Natural killer cell (primary cell): ENCODE measurements at regions not wholly inside any gene's neighbourhood (a gene's known extent, or its start where the extent isn't known, plus 50 kb on each side); places are given as distances from the start of the nearest gene placed in this dataset.

Experiments used
- ATAC-seq, 3 donors: fragments of 150-1000 bp in 2 of 3; fragments of 200-7000 bp in 1 of 3; cut with Tn5 transposase; 1 replicate in 1 of 3; 2 replicates in 2 of 3; pipeline ENCODE4 v1.10.0; 2021; ENCODE audit warnings: mild to moderate bottlenecking in 2 of 3, moderate library complexity in 2 of 3
- DNase-seq, 2 donors: peaks; one replicate each; pipeline versions ENCODE4 v3.0.0 to v3.0.0-alpha.2; 2013 to 2021; ENCODE audit warnings: mixed read lengths in 1 of 2
- H3K27ac ChIP-seq: one replicate; pipeline ENCODE4 v1.5.1; 2013; ENCODE audit warnings: mild to moderate bottlenecking, low read length
- H3K27me3 ChIP-seq: one replicate; pipeline ENCODE4 v1.6.1; 2013; ENCODE audit warnings: low read length; ENCODE audit not compliant: control insufficient read depth, insufficient read depth
- H3K36me3 ChIP-seq: one replicate; pipeline ENCODE4 v1.6.1; 2013; ENCODE audit warnings: low read length; ENCODE audit not compliant: control insufficient read depth, insufficient read depth
- H3K4me1 ChIP-seq: one replicate; pipeline ENCODE4 v1.6.1; 2013; ENCODE audit warnings: low read length; ENCODE audit not compliant: control insufficient read depth, insufficient read depth
- H3K4me3 ChIP-seq: one replicate; pipeline ENCODE4 v1.5.1; 2013; ENCODE audit warnings: low read length
- H3K9me3 ChIP-seq: one replicate; pipeline ENCODE4 v1.6.1; 2013; ENCODE audit warnings: low read length; ENCODE audit not compliant: control insufficient read depth, insufficient read depth
- H3K27ac Mint-ChIP-seq, 2 donors: one replicate each; pipeline ENCODE4 v1.8.0; 2022; ENCODE audit warnings: mild to moderate bottlenecking in 2 of 2, mixed read lengths in 2 of 2, moderate library complexity in 1 of 2
- H3K27me3 Mint-ChIP-seq, 2 donors: one replicate each; pipeline ENCODE4 v1.8.0; 2022; ENCODE audit warnings: low read depth in 2 of 2, mixed read lengths in 2 of 2
- H3K36me3 Mint-ChIP-seq: one replicate; pipeline ENCODE4 v1.8.0; 2022; ENCODE audit warnings: mixed read lengths
- H3K4me1 Mint-ChIP-seq, 2 donors: one replicate each; pipeline ENCODE4 v1.8.0; 2022; ENCODE audit warnings: mixed read lengths in 2 of 2
- H3K4me3 Mint-ChIP-seq: one replicate; pipeline ENCODE4 v1.8.0; 2022; ENCODE audit warnings: mild to moderate bottlenecking, moderate library complexity, mixed read lengths
- H3K9me3 Mint-ChIP-seq, 2 donors: one replicate each; pipeline ENCODE4 v1.8.0; 2022; ENCODE audit warnings: mixed read lengths in 2 of 2
- WGBS: methylation state at CpG from one replicate; pipeline ENCODE4 v1.1.7; 2013; ENCODE audit warnings: missing lambda C conversion rate; ENCODE audit not compliant: insufficient coverage; 5-methylcytosine and 5-hydroxymethylcytosine counted together
- intact Hi-C: fragments of 100-400 bp; cut with micrococcal nuclease; formaldehyde crosslinking; loops from one replicate; pipeline ENCODE4 v1.14.2; 2022
- TF ChIP-seq, protein P1 (sequence below): fragments of 200-600 bp; IDR thresholded peaks from one replicate; pipeline ENCODE4 v1.8.0; 2022; ENCODE audit warnings: antibody characterized with exemption

DNA sequence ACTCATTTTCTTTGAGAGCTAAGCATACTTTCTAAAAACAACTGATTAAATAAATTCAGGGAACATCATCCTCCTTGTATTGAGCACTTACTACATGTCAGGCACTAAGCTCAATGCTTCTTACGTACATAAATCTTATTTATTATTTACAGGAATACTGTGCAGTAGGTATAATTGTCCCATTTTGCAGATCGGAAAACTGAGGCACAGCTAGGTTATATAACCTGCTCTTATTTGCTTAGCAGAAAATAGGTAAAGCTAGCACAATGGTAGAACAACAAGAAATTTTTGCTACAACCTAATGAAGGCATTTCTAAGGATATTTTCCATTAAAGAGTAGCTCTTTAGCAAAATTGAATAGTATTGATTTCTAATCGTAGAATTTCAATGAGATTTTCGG, 168.7 kb upstream of the KCNJ16 start:
- ATAC-seq (no peak), DNase-seq (no peak)
- H3K36me3 Mint-ChIP-seq, result no peaks in the 10 kb centered on the region
- H3K4me3 ChIP-seq, result no peak overlapping the region
- H3K27me3 Mint-ChIP-seq, result no peaks in the 10 kb centered on the region
- H3K4me1 ChIP-seq, result no peaks in the 10 kb centered on the region
- no peak overlapping the region for H3K27ac ChIP-seq
- H3K4me1 Mint-ChIP-seq, result no peaks in the 10 kb centered on the region
- TF ChIP-seq, protein P1, sequence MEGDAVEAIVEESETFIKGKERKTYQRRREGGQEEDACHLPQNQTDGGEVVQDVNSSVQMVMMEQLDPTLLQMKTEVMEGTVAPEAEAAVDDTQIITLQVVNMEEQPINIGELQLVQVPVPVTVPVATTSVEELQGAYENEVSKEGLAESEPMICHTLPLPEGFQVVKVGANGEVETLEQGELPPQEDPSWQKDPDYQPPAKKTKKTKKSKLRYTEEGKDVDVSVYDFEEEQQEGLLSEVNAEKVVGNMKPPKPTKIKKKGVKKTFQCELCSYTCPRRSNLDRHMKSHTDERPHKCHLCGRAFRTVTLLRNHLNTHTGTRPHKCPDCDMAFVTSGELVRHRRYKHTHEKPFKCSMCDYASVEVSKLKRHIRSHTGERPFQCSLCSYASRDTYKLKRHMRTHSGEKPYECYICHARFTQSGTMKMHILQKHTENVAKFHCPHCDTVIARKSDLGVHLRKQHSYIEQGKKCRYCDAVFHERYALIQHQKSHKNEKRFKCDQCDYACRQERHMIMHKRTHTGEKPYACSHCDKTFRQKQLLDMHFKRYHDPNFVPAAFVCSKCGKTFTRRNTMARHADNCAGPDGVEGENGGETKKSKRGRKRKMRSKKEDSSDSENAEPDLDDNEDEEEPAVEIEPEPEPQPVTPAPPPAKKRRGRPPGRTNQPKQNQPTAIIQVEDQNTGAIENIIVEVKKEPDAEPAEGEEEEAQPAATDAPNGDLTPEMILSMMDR, result no peak
- H3K4me3 Mint-ChIP-seq, result no peak overlapping the region
- peaks cover 3 to 7% of the 10 kb centered on the region in 2 donors for H3K9me3 Mint-ChIP-seq
- WGBS, result 100% methylated on average over 3 of the region's 4 CpGs
- no peaks in the 10 kb centered on the region for H3K9me3 ChIP-seq
- no peak overlapping the region for H3K27ac Mint-ChIP-seq
- no peaks in the 10 kb centered on the region for H3K27me3 ChIP-seq
- no peaks in the 10 kb centered on the region for H3K36me3 ChIP-seq
- intact Hi-C loops, result no loop called here

- H3K27me3 ChIP-seq, result no peaks in the 10 kb centered on the region
- Mint-ChIP-seq H3K27me3 (no peaks in the 10 kb centered on the region), H3K4me3 (no peak overlapping the region), H3K27ac (no peak overlapping the region), H3K9me3 (peaks cover 3 to 7% of the 10 kb centered on the region in 2 donors), H3K36me3 (no peaks in the 10 kb centered on the region), H3K4me1 (no peaks in the 10 kb centered on the region)
- ATAC-seq (no peak), DNase-seq (no peak)
- no peak overlapping the region for H3K4me3 ChIP-seq
- no peaks in the 10 kb centered on the region for H3K4me1 ChIP-seq
- H3K9me3 ChIP-seq, result no peaks in the 10 kb centered on the region
- intact Hi-C loops, result no loop called here
- TF ChIP-seq, protein P1, result no peak
- H3K27ac ChIP-seq, result no peak overlapping the region
- no peaks in the 10 kb centered on the region for H3K36me3 ChIP-seq
- 94% methylated on average over 9 of the region's 11 CpGs for WGBS
Measured at GRCh38 chr17:69907132-69907847, 167.7 kb upstream of the KCNJ16 start.

DNA sequence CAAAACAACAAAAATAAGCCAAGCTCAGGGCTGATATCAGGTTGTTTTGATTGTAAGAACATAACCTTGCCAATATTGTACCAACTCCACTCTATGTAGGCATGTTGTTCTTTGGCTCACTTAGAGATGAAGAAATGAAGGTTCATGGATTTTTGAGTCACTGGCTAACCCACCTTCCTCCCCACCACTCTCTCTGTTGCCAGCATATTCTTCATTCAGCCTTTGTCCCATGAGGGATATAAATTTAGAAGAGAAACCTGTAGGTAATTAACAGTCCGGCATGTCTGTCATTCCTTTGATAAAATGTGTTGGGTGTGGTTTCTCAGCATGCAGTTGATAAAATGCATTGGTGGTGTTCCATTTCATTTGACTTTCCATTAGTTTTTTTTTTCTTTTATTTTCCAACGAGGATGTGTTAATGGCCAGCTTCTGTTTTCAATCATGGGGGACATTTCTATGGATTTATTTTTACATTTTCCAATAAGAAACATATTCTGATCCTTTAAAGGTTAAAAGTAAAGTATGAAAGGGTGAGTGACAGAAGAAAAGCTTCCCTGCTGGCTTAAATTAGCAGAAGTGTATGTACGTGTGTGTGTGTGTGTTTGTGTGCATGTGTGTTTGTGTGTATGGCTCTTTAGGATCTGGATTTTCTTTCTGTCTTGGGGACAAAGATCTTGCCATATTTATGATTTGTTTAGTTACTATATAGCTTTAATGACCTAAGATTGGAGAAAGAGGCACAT, 166.2 kb upstream of the KCNJ16 start:
- Histone ChIP-seq H3K4me1 (no peaks in the 10 kb centered on the region), H3K36me3 (no peaks in the 10 kb centered on the region), H3K27ac (no peak overlapping the region), H3K9me3 (no peaks in the 10 kb centered on the region), H3K27me3 (no peaks in the 10 kb centered on the region), H3K4me3 (no peak overlapping the region)
- TF ChIP-seq, protein P1, result no peak
- no peaks in the 10 kb centered on the region for H3K27me3 Mint-ChIP-seq
- ATAC-seq (no peak), DNase-seq (no peak)
- intact Hi-C loops, result no loop called here
- H3K36me3 Mint-ChIP-seq, result no peaks in the 10 kb centered on the region
- H3K4me1 Mint-ChIP-seq, result no peaks in the 10 kb centered on the region
- WGBS, result 91% methylated on average over 2 of the region's 3 CpGs
- H3K27ac Mint-ChIP-seq, result no peak overlapping the region
- no peak overlapping the region for H3K4me3 Mint-ChIP-seq
- peaks cover 0 to 6% of the 10 kb centered on the region in 2 donors for H3K9me3 Mint-ChIP-seq
